Body of pancreas (tissue), 4 donors: ENCODE measurements at regions not wholly inside any gene's neighbourhood (a gene's known extent, or its start where the extent isn't known, plus 50 kb on each side); places are given as distances from the start of the nearest gene placed in this dataset.
A peak's percentile ranks its signal among the peaks of the same experiment; 100 is the strongest.

Source experiments
- ATAC-seq: fragments of 150-250 bp; one replicate; pipeline ENCODE4 v1.9.1; 2016
- DNase-seq, 4 donors: peaks; one replicate each; pipeline ENCODE4 v3.0.0-alpha.2; 2019
- H3K27ac ChIP-seq, 4 donors: fragments of 200-600 bp; sonication (generic); 1 replicate in 3 of 4; 2 replicates in 1 of 4; pipeline versions ENCODE4 v1.5.1 to v1.6.1; 2016 to 2019; ENCODE audit warnings: mild to moderate bottlenecking in 1 of 4, mixed read lengths in 1 of 4, moderate library complexity in 1 of 4
- H3K27me3 ChIP-seq, 2 donors: fragments of 200-600 bp; sonication (generic); one replicate each; pipeline ENCODE4 v1.6.0; 2016; ENCODE audit warnings: mild to moderate bottlenecking in 1 of 2
- H3K36me3 ChIP-seq, 2 donors: fragments of 200-600 bp; sonication (generic); replicated peaks in 1 of 2; 2 replicates each; pipeline ENCODE4 v1.5.1; 2016; ENCODE audit warnings: low read depth in 2 of 2; ENCODE audit not compliant: insufficient read depth in 1 of 2
- H3K4me1 ChIP-seq: fragments of 200-600 bp; sonication (generic); one replicate; pipeline ENCODE4 v1.6.0; 2016
- H3K4me3 ChIP-seq, 2 donors: fragments of 200-600 bp; sonication (generic); 1 replicate in 1 of 2; 2 replicates in 1 of 2; pipeline ENCODE4 v1.5.1; 2016 to 2019
- H3K9me3 ChIP-seq, 3 donors: fragments of 200-600 bp; sonication (generic); 1 replicate in 2 of 3; 2 replicates in 1 of 3; pipeline ENCODE4 v1.5.1; 2016
- POLR2A ChIP-seq, 3 donors: fragments of 450-650 bp; IDR thresholded peaks; one replicate each; pipeline ENCODE4 v1.6.1; 2016; ENCODE audit warnings: antibody characterized with exemption in 3 of 3, mild to moderate bottlenecking in 2 of 3
- WGBS, 2 donors: methylation state at CpG; one replicate each; pipeline ENCODE4 v1.1.5; 2017; 5-methylcytosine and 5-hydroxymethylcytosine counted together
- intact Hi-C: fragments of 100-400 bp; cut with DNase I; formaldehyde crosslinking; loops from one replicate; pipeline ENCODE4 v1.15.1; 2023
- TF ChIP-seq, protein P1 (sequence below), 7 experiments: fragments of 450-650 bp in 4 of 7; fragments of 200-600 bp in 3 of 7; sonication (generic) in 3 of 7; IDR thresholded peaks; one replicate each; pipeline ENCODE4 v1.5.1; 2016 to 2019; ENCODE audit warnings: antibody characterized with exemption in 7 of 7

- DNase-seq = peak; percentile 20 to 45 (median 26)
- peaks cover 19% of the 10 kb centered on the region for H3K4me1 ChIP-seq
- no peak overlapping the region for H3K4me3 ChIP-seq
- H3K27ac ChIP-seq = peak overlapping the region in 3 of 4 donors; percentile 37 to 67 (median 50)
- ATAC-seq = peak; percentile 78
- no peaks in the 10 kb centered on the region for H3K9me3 ChIP-seq
- TF ChIP-seq POLR2A (IDR thresholded peaks at IDR 0.05) = no peak
- no peaks in the 10 kb centered on the region for H3K36me3 ChIP-seq
- intact Hi-C loops = no loop called here
- no peaks in the 10 kb centered on the region for H3K27me3 ChIP-seq
- 1 to 2% methylated on average over 9 to 16 of the region's 16 CpGs for WGBS, 2 donors
These were observed 57.6 kb upstream of the FZD10 start for GRCh38 chr12:130104571-130105106.

- no peak for TF ChIP-seq POLR2A (IDR thresholded peaks at IDR 0.05)
- TF ChIP-seq, protein P1, sequence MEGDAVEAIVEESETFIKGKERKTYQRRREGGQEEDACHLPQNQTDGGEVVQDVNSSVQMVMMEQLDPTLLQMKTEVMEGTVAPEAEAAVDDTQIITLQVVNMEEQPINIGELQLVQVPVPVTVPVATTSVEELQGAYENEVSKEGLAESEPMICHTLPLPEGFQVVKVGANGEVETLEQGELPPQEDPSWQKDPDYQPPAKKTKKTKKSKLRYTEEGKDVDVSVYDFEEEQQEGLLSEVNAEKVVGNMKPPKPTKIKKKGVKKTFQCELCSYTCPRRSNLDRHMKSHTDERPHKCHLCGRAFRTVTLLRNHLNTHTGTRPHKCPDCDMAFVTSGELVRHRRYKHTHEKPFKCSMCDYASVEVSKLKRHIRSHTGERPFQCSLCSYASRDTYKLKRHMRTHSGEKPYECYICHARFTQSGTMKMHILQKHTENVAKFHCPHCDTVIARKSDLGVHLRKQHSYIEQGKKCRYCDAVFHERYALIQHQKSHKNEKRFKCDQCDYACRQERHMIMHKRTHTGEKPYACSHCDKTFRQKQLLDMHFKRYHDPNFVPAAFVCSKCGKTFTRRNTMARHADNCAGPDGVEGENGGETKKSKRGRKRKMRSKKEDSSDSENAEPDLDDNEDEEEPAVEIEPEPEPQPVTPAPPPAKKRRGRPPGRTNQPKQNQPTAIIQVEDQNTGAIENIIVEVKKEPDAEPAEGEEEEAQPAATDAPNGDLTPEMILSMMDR (IDR thresholded peaks at IDR 0.05) = no peak
- WGBS, 2 donors = 69 to 82% methylated on average over 15 to 16 of the region's 16 CpGs
- Histone ChIP-seq H3K36me3 (no peaks in the 10 kb centered on the region), H3K9me3 (no peaks in the 10 kb centered on the region), H3K27me3 (no peaks in the 10 kb centered on the region), H3K27ac (no peak overlapping the region), H3K4me3 (no peak overlapping the region), H3K4me1 (peaks cover 15% of the 10 kb centered on the region)
- DNase-seq (no peak), ATAC-seq (no peak)
- intact Hi-C loops = no loop called here
These were observed 53.0 kb upstream of the FZD10 start for GRCh38 chr12:130109062-130109945.

GRCh38 chr12:130110914-130111313, 51.4 kb upstream of the FZD10 start:
- intact Hi-C loops = no loop called here
- no peak for TF ChIP-seq POLR2A (IDR thresholded peaks at IDR 0.05)
- TF ChIP-seq, protein P1 (IDR thresholded peaks at IDR 0.05) = no peak
- no peaks in the 10 kb centered on the region for H3K27me3 ChIP-seq
- ATAC-seq = no peak
- no peaks in the 10 kb centered on the region for H3K9me3 ChIP-seq
- 37 to 42% methylated on average over 8 of the region's 8 CpGs for whole genome bisulfite sequencing, 2 donors
- peaks cover 2% of the 10 kb centered on the region for H3K4me1 ChIP-seq
- H3K27ac ChIP-seq = no peak overlapping the region
- no peak overlapping the region for H3K4me3 ChIP-seq
- no peak for DNase-seq
- no peaks in the 10 kb centered on the region for H3K36me3 ChIP-seq

GRCh38 chr12:130111965-130112496, 50.2 kb upstream of the FZD10 start:
- 73 to 88% methylated on average over 5 to 6 of the region's 6 CpGs for WGBS, 2 donors
- H3K9me3 ChIP-seq = no peaks in the 10 kb centered on the region

More at GRCh38 chr12:130111965-130112496, 50.2 kb upstream of the FZD10 start:
- Histone ChIP-seq H3K4me1 (no peaks in the 10 kb centered on the region), H3K36me3 (no peaks in the 10 kb centered on the region), H3K27me3 (no peaks in the 10 kb centered on the region), H3K27ac (no peak overlapping the region), H3K4me3 (no peak overlapping the region)
- TF ChIP-seq POLR2A (IDR thresholded peaks at IDR 0.05) = no peak
- TF ChIP-seq, protein P1 (IDR thresholded peaks at IDR 0.05) = no peak
- DNase-seq (no peak), ATAC-seq (no peak)
- intact Hi-C loops = no loop called here
